ENCODE measurements at regions not wholly inside any gene's neighbourhood (a gene's known extent, or its start where the extent isn't known, plus 50 kb on each side); places are given as distances from the start of the nearest gene placed in this dataset.

- DNase-seq = no peak
These were observed 114.9 kb upstream of the FAM9B start for GRCh38 chrX:9148615-9149399.

GRCh38 chrX:9149501-9150245, 115.7 kb upstream of the FAM9B start:
- DNase-seq = no peak

GRCh38 chrX:9151772-9152307, 117.9 kb upstream of the FAM9B start:
- DNase-seq = no peak

GRCh38 chrX:9153300-9153699, 119.4 kb upstream of the FAM9B start:
- no peak for DNase-seq

GRCh38 chrX:9158611-9159010, 124.7 kb upstream of the FAM9B start:
- DNase-seq = no peak

- no peak for DNase-seq
These were observed 126.9 kb upstream of the FAM9B start for GRCh38 chrX:9160698-9161329.

- no peak for DNase-seq
These were observed 128.8 kb upstream of the FAM9B start for GRCh38 chrX:9162698-9163097.

- no peak for DNase-seq
These were observed 129.3 kb upstream of the FAM9B start for GRCh38 chrX:9163214-9163709.

- DNase-seq = no peak
These were observed 130.2 kb upstream of the FAM9B start for GRCh38 chrX:9164086-9164485.

GRCh38 chrX:9164533-9165426, 130.9 kb upstream of the FAM9B start:
- no peak for DNase-seq

- DNase-seq = no peak
These were observed 132.6 kb upstream of the FAM9B start for GRCh38 chrX:9166584-9166944.

- no peak for DNase-seq
These were observed 138.0 kb upstream of the FAM9B start for GRCh38 chrX:9171841-9172463.

- DNase-seq = no peak
These were observed 138.5 kb upstream of the FAM9B start for GRCh38 chrX:9172464-9172850.

- no peak for DNase-seq
These were observed 146.7 kb upstream of the FAM9B start for GRCh38 chrX:9180623-9181022.

- DNase-seq = no peak
These were observed 148.1 kb upstream of the FAM9B start for GRCh38 chrX:9182041-9182440.

GRCh38 chrX:9183481-9183880, 149.6 kb upstream of the FAM9B start:
- DNase-seq = no peak

GRCh38 chrX:9184211-9184610, 150.3 kb upstream of the FAM9B start:
- no peak for DNase-seq

GRCh38 chrX:9188117-9188516, 154.2 kb upstream of the FAM9B start:
- DNase-seq = no peak

GRCh38 chrX:9189286-9189685, 155.4 kb upstream of the FAM9B start:
- peak; percentile 28 for DNase-seq

- DNase-seq = no peak
These were observed 157.5 kb upstream of the FAM9B start for GRCh38 chrX:9191392-9191791.

GRCh38 chrX:9195199-9195880, 161.4 kb upstream of the FAM9B start:
- DNase-seq = peak; percentile 4

All from NCI-H2029 (cell line).